Kidney (tissue), 13 donors: ENCODE measurements at regions not wholly inside any gene's neighbourhood (a gene's known extent, or its start where the extent isn't known, plus 50 kb on each side); places are given as distances from the start of the nearest gene placed in this dataset.
A peak's percentile ranks its signal among the peaks of the same experiment; 100 is the strongest.

Experiments
- DNase-seq, 5 donors: peaks; one replicate each; pipeline ENCODE4 v3.0.0-alpha.2; 2013 to 2020
- FAIRE-seq: peaks from 2 replicates; lab custom pipeline; 2012; peaks lifted over from hg19 to GRCh38; lab: Jason Lieb, UNC
- H3K27ac ChIP-seq, 2 donors: one replicate each; pipeline ENCODE4 v1.7.0; 2013; ENCODE audit warnings: low read depth in 2 of 2, low read length in 2 of 2, inconsistent platforms in 1 of 2
- H3K27me3 ChIP-seq: one replicate; pipeline ENCODE4 v1.7.1; 2013; ENCODE audit warnings: low read length, inconsistent platforms; ENCODE audit not compliant: control insufficient read depth, insufficient read depth
- H3K36me3 ChIP-seq, 3 donors: one replicate each; pipeline versions ENCODE4 v1.7.0 to v1.7.1; 2013; ENCODE audit warnings: low read length in 3 of 3, control low read depth in 1 of 3, inconsistent platforms in 1 of 3; ENCODE audit not compliant: insufficient read depth in 3 of 3, control insufficient read depth in 2 of 3
- H3K4me1 ChIP-seq, 3 donors: one replicate each; pipeline versions ENCODE4 v1.7.0 to v1.7.1; 2013; ENCODE audit warnings: low read length in 3 of 3, inconsistent platforms in 1 of 3, low read depth in 1 of 3; ENCODE audit not compliant: control insufficient read depth in 2 of 3, insufficient read depth in 2 of 3
- H3K4me3 ChIP-seq, 3 donors: one replicate each; pipeline versions ENCODE4 v1.7.0 to v1.8.1; 2013; ENCODE audit warnings: low read length in 3 of 3, control low read depth in 1 of 3, inconsistent platforms in 1 of 3
- H3K9ac ChIP-seq, 3 donors: one replicate each; pipeline versions ENCODE4 v1.7.0 to v1.7.1; 2013; ENCODE audit warnings: low read length in 3 of 3, control low read depth in 1 of 3, inconsistent platforms in 1 of 3
- H3K9me3 ChIP-seq, 3 donors: one replicate each; pipeline versions ENCODE4 v1.7.0 to v1.7.1; 2013; ENCODE audit warnings: low read length in 3 of 3, control low read depth in 1 of 3, inconsistent platforms in 1 of 3; ENCODE audit not compliant: control insufficient read depth in 2 of 3, insufficient read depth in 1 of 3
- CTCF ChIP-seq: IDR thresholded peaks from 3 replicates; pipeline ENCODE4 v1.5.1; 2012; ENCODE audit warnings: mild to moderate bottlenecking, moderate library complexity, borderline replicate concordance; ENCODE audit not compliant: insufficient read depth; ENCODE audit errors: extremely low read depth
- intact Hi-C: fragments of 100-400 bp; cut with DNase I; formaldehyde crosslinking; loops from one replicate; pipeline ENCODE4 v1.11.1; 2022
- donor health status: control.
- donor health status: control.
- donor health status: control.
- donor health status: control.
- donor health status: control.
- donor health status: DM: yes; HTN: yes; CAD: no.
- donor health status: Normal renal cell carcinoma (clear cell type).

- intact Hi-C loops = no loop called here
- H3K4me3 ChIP-seq = no peak overlapping the region
- peaks cover 2 to 3% (median 2%) of the 10 kb centered on the region in 3 donors for H3K4me1 ChIP-seq
- H3K27me3 ChIP-seq = no peaks in the 10 kb centered on the region
- no peak overlapping the region for H3K9ac ChIP-seq
- no peak overlapping the region for H3K27ac ChIP-seq
- FAIRE-seq (no peak), DNase-seq (no peak)
- H3K36me3 ChIP-seq = no peaks in the 10 kb centered on the region
- no peaks in the 10 kb centered on the region for H3K9me3 ChIP-seq
- TF ChIP-seq CTCF = no peak
These were observed 283.4 kb upstream of the ATP2B1 start for GRCh38 chr12:89991807-89992590.

- Histone ChIP-seq H3K36me3 (no peaks in the 10 kb centered on the region), H3K4me3 (no peak overlapping the region), H3K9me3 (no peaks in the 10 kb centered on the region), H3K27me3 (no peaks in the 10 kb centered on the region), H3K4me1 (peaks cover 2 to 3% (median 2%) of the 10 kb centered on the region in 3 donors), H3K9ac (no peak overlapping the region), H3K27ac (no peak overlapping the region)
- no peak for TF ChIP-seq CTCF
- intact Hi-C loops = no loop called here
- no peak for FAIRE-seq
- peak in 2 of 5 donors; percentile 29 to 63 for DNase-seq
These were observed 279.7 kb upstream of the ATP2B1 start for GRCh38 chr12:89988188-89988915.

- TF ChIP-seq CTCF = no peak
- intact Hi-C loops = no loop called here
- H3K27me3 ChIP-seq = no peaks in the 10 kb centered on the region
- no peak overlapping the region for H3K4me3 ChIP-seq
- no peak for DNase-seq
- no peaks in the 10 kb centered on the region for H3K36me3 ChIP-seq
- no peaks in the 10 kb centered on the region for H3K9me3 ChIP-seq
- FAIRE-seq = no peak
- no peak overlapping the region for H3K27ac ChIP-seq
- peaks cover 2 to 3% (median 2%) of the 10 kb centered on the region in 3 donors for H3K4me1 ChIP-seq
- no peak overlapping the region for H3K9ac ChIP-seq
These were observed 277.3 kb upstream of the ATP2B1 start for GRCh38 chr12:89985935-89986334.
